CD14-positive monocyte (primary cell): ENCODE measurements at regions not wholly inside any gene's neighbourhood (a gene's known extent, or its start where the extent isn't known, plus 50 kb on each side); places are given as distances from the start of the nearest gene placed in this dataset.

Experiments
- DNase-seq, 3 donors: peaks; one replicate each; pipeline ENCODE4 v3.0.0-alpha.2; 2011 to 2022
- H2AFZ ChIP-seq: 2 replicates; pipeline ENCODE4 v1.6.0; 2012; ENCODE audit warnings: mild to moderate bottlenecking, low read depth, low read length, inconsistent platforms; ENCODE audit not compliant: insufficient read depth, poor library complexity, severe bottlenecking
- H3K27ac ChIP-seq, 2 donors: 1 replicate in 1 of 2; 2 replicates in 1 of 2; pipeline ENCODE4 v1.5.1; 2012 to 2013; ENCODE audit warnings: low read length in 2 of 2, control low read depth in 1 of 2, inconsistent platforms in 1 of 2, low read depth in 1 of 2, mild to moderate bottlenecking in 1 of 2
- H3K27me3 ChIP-seq, 2 donors: one replicate each; pipeline versions ENCODE4 v1.6.0 to v1.6.1; 2011 to 2013; ENCODE audit warnings: low read length in 2 of 2; ENCODE audit not compliant: control insufficient read depth in 2 of 2, insufficient read depth in 2 of 2
- H3K36me3 ChIP-seq, 2 donors: replicated peaks in 1 of 2; 1 replicate in 1 of 2; 2 replicates in 1 of 2; pipeline versions ENCODE4 v1.5.1 to v1.6.1; 2012 to 2013; ENCODE audit warnings: low read length in 2 of 2, control low read depth in 1 of 2, inconsistent platforms in 1 of 2, mild to moderate bottlenecking in 1 of 2; ENCODE audit not compliant: insufficient read depth in 2 of 2, control insufficient read depth in 1 of 2
- H3K4me1 ChIP-seq, 2 donors: 1 replicate in 1 of 2; 2 replicates in 1 of 2; pipeline versions ENCODE4 v1.5.1 to v1.6.1; 2012 to 2013; ENCODE audit warnings: low read length in 2 of 2, control low read depth in 1 of 2, inconsistent platforms in 1 of 2, mild to moderate bottlenecking in 1 of 2, moderate library complexity in 1 of 2; ENCODE audit not compliant: insufficient read depth in 2 of 2, control insufficient read depth in 1 of 2
- H3K4me2 ChIP-seq: replicated peaks from 2 replicates; pipeline ENCODE3; 2012; ENCODE audit warnings: low read length, moderate library complexity, mild to moderate bottlenecking; ENCODE audit not compliant: poor library complexity, severe bottlenecking; ENCODE audit errors: extremely low read depth
- H3K4me3 ChIP-seq, 3 experiments: fragments of 200-600 bp in 1 of 3; sonication (generic) in 1 of 3; replicated peaks in 1 of 3; 1 replicate in 2 of 3; 2 replicates in 1 of 3; pipeline ENCODE4 v1.5.1; 2011 to 2013; ENCODE audit warnings: low read length in 3 of 3, mild to moderate bottlenecking in 3 of 3, control low read depth in 2 of 3, low read depth in 2 of 3, inconsistent platforms in 1 of 3, moderate library complexity in 1 of 3
- H3K79me2 ChIP-seq: 2 replicates; pipeline ENCODE4 v1.6.0; 2012; ENCODE audit warnings: mild to moderate bottlenecking, control low read depth, inconsistent platforms, low read length, moderate library complexity; ENCODE audit not compliant: insufficient read depth
- H3K9ac ChIP-seq: 2 replicates; pipeline ENCODE4 v1.6.0; 2017; ENCODE audit warnings: low read length, mild to moderate bottlenecking; ENCODE audit not compliant: insufficient read depth, poor library complexity, severe bottlenecking
- H3K9me3 ChIP-seq, 2 donors: replicated peaks in 1 of 2; 1 replicate in 1 of 2; 2 replicates in 1 of 2; pipeline versions ENCODE4 v1.5.1 to v1.6.1; 2012 to 2013; ENCODE audit warnings: low read length in 2 of 2, control low read depth in 1 of 2; ENCODE audit not compliant: control insufficient read depth in 1 of 2, insufficient read depth in 1 of 2
- H4K20me1 ChIP-seq: 2 replicates; pipeline ENCODE4 v1.6.0; 2012; ENCODE audit warnings: mild to moderate bottlenecking, low read length, control low read depth, moderate library complexity; ENCODE audit not compliant: insufficient read depth
- H3K27ac Mint-ChIP-seq, 7 donors: one replicate each; pipeline ENCODE4 v1.8.0; 2020; ENCODE audit warnings: mild to moderate bottlenecking in 7 of 7, mixed read lengths in 7 of 7, moderate library complexity in 6 of 7, inconsistent platforms in 2 of 7
- H3K27me3 Mint-ChIP-seq, 3 donors: one replicate each; pipeline ENCODE4 v1.8.0; 2021 to 2022; ENCODE audit warnings: low read depth in 3 of 3, mild to moderate bottlenecking in 3 of 3, mixed read lengths in 3 of 3, moderate library complexity in 3 of 3, inconsistent platforms in 1 of 3
- H3K36me3 Mint-ChIP-seq, 2 donors: one replicate each; pipeline ENCODE4 v1.8.0; 2020; ENCODE audit warnings: mixed read lengths in 2 of 2, inconsistent platforms in 1 of 2, mild to moderate bottlenecking in 1 of 2
- H3K4me1 Mint-ChIP-seq: one replicate; pipeline ENCODE4 v1.8.0; 2020; ENCODE audit warnings: mild to moderate bottlenecking, mixed read lengths
- H3K4me3 Mint-ChIP-seq, 2 donors: one replicate each; pipeline ENCODE4 v1.8.0; 2020; ENCODE audit warnings: mild to moderate bottlenecking in 2 of 2, mixed read lengths in 2 of 2, moderate library complexity in 1 of 2
- H3K9me3 Mint-ChIP-seq, 7 donors: one replicate each; pipeline ENCODE4 v1.8.0; 2020 to 2022; ENCODE audit warnings: mixed read lengths in 7 of 7, mild to moderate bottlenecking in 6 of 7, moderate library complexity in 6 of 7, inconsistent platforms in 2 of 7
- WGBS: methylation state at CpG from one replicate; pipeline ENCODE4 v1.1.5; 2013; ENCODE audit warnings: missing lambda C conversion rate; ENCODE audit not compliant: insufficient coverage; 5-methylcytosine and 5-hydroxymethylcytosine counted together
- intact Hi-C, 2 donors: fragments of 100-400 bp; cut with micrococcal nuclease; formaldehyde crosslinking; loops; one replicate each; pipeline versions ENCODE4 v1.15.0 to v1.15.1; 2023
- TF ChIP-seq, protein P1 (sequence below): fragments of 200-600 bp; IDR thresholded peaks from one replicate; pipeline ENCODE4 v1.8.0; 2022; ENCODE audit warnings: antibody characterized with exemption, mild to moderate bottlenecking

DNA sequence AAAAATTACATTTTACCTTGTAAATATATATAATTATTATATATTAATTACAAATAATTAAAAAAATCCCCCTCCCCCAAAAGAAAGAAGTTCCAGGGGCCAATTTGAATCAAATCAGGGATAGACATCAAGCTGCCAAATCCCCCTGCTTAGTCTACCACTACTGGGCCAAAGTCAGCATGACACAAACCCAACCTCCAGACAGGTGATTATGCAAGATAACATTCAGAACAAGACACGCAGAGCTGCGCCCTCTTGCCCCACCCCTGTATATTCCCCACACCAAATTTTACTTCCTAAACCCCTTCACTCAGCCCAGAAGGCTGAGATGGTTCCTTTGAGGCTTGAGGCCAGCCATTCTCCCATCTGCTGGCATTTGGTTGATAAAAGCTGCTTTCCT lies 2059.1 kb upstream of the CDH6 start:
- 65% methylated on average over 2 of the region's 2 CpGs for WGBS
- Mint-ChIP-seq H3K27ac (no peak overlapping the region), H3K9me3 (peaks cover 0 to 6% (median 3%) of the 10 kb centered on the region in 7 donors), H3K27me3 (no peaks in the 10 kb centered on the region), H3K4me1 (no peaks in the 10 kb centered on the region), H3K36me3 (no peaks in the 10 kb centered on the region), H3K4me3 (no peak overlapping the region)
- peaks cover 0 to 7% of the 10 kb centered on the region in 2 donors for H3K9me3 ChIP-seq
- H3K36me3 ChIP-seq: no peaks in the 10 kb centered on the region
- no peak overlapping the region for H2AFZ ChIP-seq
- TF ChIP-seq, protein P1, sequence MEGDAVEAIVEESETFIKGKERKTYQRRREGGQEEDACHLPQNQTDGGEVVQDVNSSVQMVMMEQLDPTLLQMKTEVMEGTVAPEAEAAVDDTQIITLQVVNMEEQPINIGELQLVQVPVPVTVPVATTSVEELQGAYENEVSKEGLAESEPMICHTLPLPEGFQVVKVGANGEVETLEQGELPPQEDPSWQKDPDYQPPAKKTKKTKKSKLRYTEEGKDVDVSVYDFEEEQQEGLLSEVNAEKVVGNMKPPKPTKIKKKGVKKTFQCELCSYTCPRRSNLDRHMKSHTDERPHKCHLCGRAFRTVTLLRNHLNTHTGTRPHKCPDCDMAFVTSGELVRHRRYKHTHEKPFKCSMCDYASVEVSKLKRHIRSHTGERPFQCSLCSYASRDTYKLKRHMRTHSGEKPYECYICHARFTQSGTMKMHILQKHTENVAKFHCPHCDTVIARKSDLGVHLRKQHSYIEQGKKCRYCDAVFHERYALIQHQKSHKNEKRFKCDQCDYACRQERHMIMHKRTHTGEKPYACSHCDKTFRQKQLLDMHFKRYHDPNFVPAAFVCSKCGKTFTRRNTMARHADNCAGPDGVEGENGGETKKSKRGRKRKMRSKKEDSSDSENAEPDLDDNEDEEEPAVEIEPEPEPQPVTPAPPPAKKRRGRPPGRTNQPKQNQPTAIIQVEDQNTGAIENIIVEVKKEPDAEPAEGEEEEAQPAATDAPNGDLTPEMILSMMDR: no peak
- H3K4me2 ChIP-seq: no peak overlapping the region
- H3K9ac ChIP-seq: no peak overlapping the region
- H3K79me2 ChIP-seq: no peaks in the 10 kb centered on the region
- H3K4me1 ChIP-seq: no peaks in the 10 kb centered on the region
- intact Hi-C loops: no loop called here
- H3K27me3 ChIP-seq: no peaks in the 10 kb centered on the region
- no peak for DNase-seq
- H4K20me1 ChIP-seq: no peaks in the 10 kb centered on the region
- H3K27ac ChIP-seq: no peak overlapping the region
- H3K4me3 ChIP-seq: no peak overlapping the region

- no peak overlapping the region for H3K27ac Mint-ChIP-seq
- peaks cover 0 to 21% of the 10 kb centered on the region in 2 donors for H3K9me3 ChIP-seq
- no peaks in the 10 kb centered on the region for H3K36me3 ChIP-seq
- no peaks in the 10 kb centered on the region for H3K27me3 ChIP-seq
- no peaks in the 10 kb centered on the region for H3K36me3 Mint-ChIP-seq
- H3K27ac ChIP-seq: no peak overlapping the region
- no peaks in the 10 kb centered on the region for H3K4me1 Mint-ChIP-seq
- no peak overlapping the region for H3K4me3 Mint-ChIP-seq
- no peak for DNase-seq
- H3K9me3 Mint-ChIP-seq: peaks cover 3 to 24% (median 12%) of the 10 kb centered on the region in 7 donors
- TF ChIP-seq, protein P1: no peak
- no peak overlapping the region for H3K9ac ChIP-seq
- H2AFZ ChIP-seq: no peak overlapping the region
- no peak overlapping the region for H3K4me3 ChIP-seq
- H3K4me2 ChIP-seq: no peak overlapping the region
- no peaks in the 10 kb centered on the region for H3K4me1 ChIP-seq
- no peaks in the 10 kb centered on the region for H3K79me2 ChIP-seq
- peaks cover 0 to 1% (median 0%) of the 10 kb centered on the region in 3 donors for H3K27me3 Mint-ChIP-seq
- WGBS: no CpG with 5 or more reads among the region's 2 CpGs
- intact Hi-C loops: no loop called here
- H4K20me1 ChIP-seq: no peaks in the 10 kb centered on the region
Observed at GRCh38 chr5:29131285-29131684, 2062.2 kb upstream of the CDH6 start.
